ENCODE measurements at regions not wholly inside any gene's neighbourhood (a gene's known extent, or its start where the extent isn't known, plus 50 kb on each side); places are given as distances from the start of the nearest gene placed in this dataset.
"Not testable (repeated sequence)": the region's sequence is repeated elsewhere in the genome, so short reads cannot be mapped to it uniquely, and the experiment has no call there.

- no peak for DNase-seq
These were observed 417.6 kb upstream of the MAOA start for GRCh38 chrX:43238461-43238945.

GRCh38 chrX:43239356-43239755 is 416.7 kb upstream of the MAOA start:
- no peak for DNase-seq

GRCh38 chrX:43255596-43255995 is 400.5 kb upstream of the MAOA start:
- no peak for DNase-seq

GRCh38 chrX:43266487-43266886 is 389.6 kb upstream of the MAOA start:
- DNase-seq: no peak

GRCh38 chrX:43267652-43268051 is 388.4 kb upstream of the MAOA start:
- DNase-seq: no peak

- DNase-seq: no peak
These were observed 386.9 kb upstream of the MAOA start for GRCh38 chrX:43269201-43269600.

- no peak for DNase-seq
These were observed 378.2 kb upstream of the MAOA start for GRCh38 chrX:43277879-43278278.

GRCh38 chrX:43278440-43278839 is 377.7 kb upstream of the MAOA start:
- DNase-seq: no peak

- DNase-seq: no peak
These were observed 376.7 kb upstream of the MAOA start for GRCh38 chrX:43279341-43279808.

- no peak for DNase-seq
These were observed 372.9 kb upstream of the MAOA start for GRCh38 chrX:43283187-43283586.

- not testable (repeated sequence) for DNase-seq
These were observed 344.5 kb upstream of the MAOA start for GRCh38 chrX:43311625-43312024.

GRCh38 chrX:43313035-43313434 is 343.1 kb upstream of the MAOA start:
- DNase-seq: no peak

- DNase-seq: no peak
These were observed 341.6 kb upstream of the MAOA start for GRCh38 chrX:43314525-43314924.

GRCh38 chrX:43315622-43316021 is 340.5 kb upstream of the MAOA start:
- DNase-seq: no peak

- DNase-seq: no peak
These were observed 340.0 kb upstream of the MAOA start for GRCh38 chrX:43316146-43316545.

GRCh38 chrX:43317378-43317777 is 338.7 kb upstream of the MAOA start:
- no peak for DNase-seq

- DNase-seq: no peak
These were observed 327.6 kb upstream of the MAOA start for GRCh38 chrX:43328358-43328946.

GRCh38 chrX:43333543-43333942 is 322.6 kb upstream of the MAOA start:
- DNase-seq: no peak

- DNase-seq: no peak
These were observed 310.9 kb upstream of the MAOA start for GRCh38 chrX:43345166-43345565.

GRCh38 chrX:43349363-43349762 is 306.7 kb upstream of the MAOA start:
- peak; percentile 65 for DNase-seq

GRCh38 chrX:43350935-43351334 is 305.2 kb upstream of the MAOA start:
- DNase-seq: no peak

- no peak for DNase-seq
These were observed 298.4 kb upstream of the MAOA start for GRCh38 chrX:43357741-43358140.

- no peak for DNase-seq
These were observed 283.1 kb upstream of the MAOA start for GRCh38 chrX:43373032-43373431.

GRCh38 chrX:43375136-43375535 is 281.0 kb upstream of the MAOA start:
- no peak for DNase-seq

GRCh38 chrX:43380704-43381103 is 275.4 kb upstream of the MAOA start:
- no peak for DNase-seq
